GM12878 (cell line): ENCODE measurements at regions not wholly inside any gene's neighbourhood (a gene's known extent, or its start where the extent isn't known, plus 50 kb on each side); places are given as distances from the start of the nearest gene placed in this dataset.

Source experiments
- ATAC-seq: fragments of 200-7000 bp; cut with Tn5 transposase; 3 replicates; pipeline ENCODE4 v1.9.1; 2020; ENCODE audit warnings: mild to moderate bottlenecking, moderate library complexity
- BruUV-seq: library from RNA; stranded (reverse); fragments of 400-500 nt; replicated peaks from 2 replicates; lab custom pipeline; 2021; lab: Mats Ljungman, UMichigan
- CTCF ChIA-PET: fragments of 300-600 bp; sonication (Branson Sonifier 250); formaldehyde crosslinking; extraction: SDS; loops from one replicate; lab custom pipeline; 2021; ENCODE audit warnings: inconsistent platforms; lab: Yijun Ruan, JAX
- POLR2A ChIA-PET: fragments of 350-600 bp; formaldehyde crosslinking; extraction: SDS; loops from one replicate; lab custom pipeline; 2021; ENCODE audit warnings: inconsistent platforms; lab: Charles Lee
- RAD21 ChIA-PET: fragments of 300-600 bp; sonication (Branson Sonifier 250); formaldehyde crosslinking; loops from one replicate; lab custom pipeline; 2023; ENCODE audit warnings: antibody characterized with exemption; ENCODE audit not compliant: unreplicated experiment; lab: Charles Lee
- SMC1A ChIA-PET: fragments of 300-600 bp; sonication (Branson Sonifier 250); formaldehyde crosslinking; loops from one replicate; lab custom pipeline; 2023; ENCODE audit not compliant: unreplicated experiment, uncharacterized antibody; lab: Charles Lee
- DNase-seq: peaks from one replicate; pipeline ENCODE4 v3.0.0-alpha.2; 2011; ENCODE audit warnings: low read depth, low spot score
- FAIRE-seq: peaks from 3 replicates; lab custom pipeline; 2011; peaks lifted over from hg19 to GRCh38; lab: Jason Lieb, UNC
- H2AFZ ChIP-seq: 2 replicates; pipeline ENCODE4 v1.6.0; 2011; ENCODE audit warnings: low read depth, low read length, control low read depth; ENCODE audit not compliant: control insufficient read depth
- H3K27ac ChIP-seq: 2 replicates; pipeline ENCODE4 v1.5.1; 2011; ENCODE audit warnings: control low read depth; ENCODE audit not compliant: control insufficient read depth, insufficient read depth
- H3K27me3 ChIP-seq, 2 experiments: replicated peaks in 1 of 2; 2 replicates each; pipeline versions ENCODE4 v1.6.0 to v1.6.1; 2011; ENCODE audit warnings: low read length in 1 of 2; ENCODE audit not compliant: control insufficient read depth in 2 of 2, insufficient read depth in 2 of 2
- H3K36me3 ChIP-seq, 2 experiments: 2 replicates each; pipeline ENCODE4 v1.5.1; 2011; ENCODE audit warnings: low read length in 1 of 2; ENCODE audit not compliant: control insufficient read depth in 2 of 2, insufficient read depth in 2 of 2
- H3K4me1 ChIP-seq: 2 replicates; pipeline ENCODE4 v1.6.1; 2011; ENCODE audit warnings: mild to moderate bottlenecking, low read length, moderate library complexity, mixed read lengths; ENCODE audit not compliant: control insufficient read depth, insufficient read depth
- H3K4me2 ChIP-seq: 2 replicates; pipeline ENCODE4 v1.6.0; 2011; ENCODE audit warnings: control low read depth; ENCODE audit not compliant: control insufficient read depth, insufficient read depth
- H3K4me3 ChIP-seq: fragments of 200-600 bp; sonication (generic); 2 replicates; pipeline ENCODE4 v1.5.1; 2016
- H3K79me2 ChIP-seq: 2 replicates; pipeline ENCODE4 v1.6.0; 2011; ENCODE audit warnings: low read length; ENCODE audit not compliant: control insufficient read depth, insufficient read depth
- H3K9ac ChIP-seq: 2 replicates; pipeline ENCODE4 v1.8.0; 2011; ENCODE audit warnings: low read length, control low read depth, mixed read lengths; ENCODE audit not compliant: control insufficient read depth, insufficient read depth
- H3K9me3 ChIP-seq: replicated peaks from 3 replicates; pipeline ENCODE4 v1.5.1; 2011; ENCODE audit warnings: mild to moderate bottlenecking, low read length; ENCODE audit not compliant: control insufficient read depth, insufficient read depth
- H4K20me1 ChIP-seq: 2 replicates; pipeline ENCODE4 v1.6.0; 2011; ENCODE audit not compliant: control insufficient read depth, insufficient read depth
- BCL11A ChIP-seq: IDR thresholded peaks from 2 replicates; pipeline ENCODE4 v1.6.1; 2011; ENCODE audit warnings: low read depth, low read length
- CBFB ChIP-seq: IDR thresholded peaks from 2 replicates; pipeline ENCODE4 v1.6.1; 2016; ENCODE audit warnings: antibody characterized with exemption, low read depth
- CHD4 ChIP-seq: fragments of 200-600 bp; sonication (generic); IDR thresholded peaks from 2 replicates; pipeline ENCODE4 v1.6.1; 2016; ENCODE audit warnings: mild to moderate bottlenecking
- DPF2 ChIP-seq: fragments of 450-650 bp; IDR thresholded peaks from 2 replicates; pipeline ENCODE4 v1.6.1; 2017; ENCODE audit warnings: mild to moderate bottlenecking
- ELK1 ChIP-seq: IDR thresholded peaks from 2 replicates; pipeline ENCODE4 v1.6.1; 2012; ENCODE audit warnings: low read depth, low read length, improper control_type of control experiment
- FOS ChIP-seq: IDR thresholded peaks from 3 replicates; pipeline ENCODE4 v1.6.1; 2011; ENCODE audit warnings: borderline replicate concordance; ENCODE audit not compliant: insufficient read length; ENCODE audit errors: extremely low read depth
- JUNB ChIP-seq: IDR thresholded peaks from 2 replicates; pipeline ENCODE4 v1.6.1; 2016; ENCODE audit warnings: antibody characterized with exemption, mild to moderate bottlenecking
- NFXL1 ChIP-seq: fragments of 450-650 bp; IDR thresholded peaks from 2 replicates; pipeline ENCODE4 v1.6.1; 2017; ENCODE audit warnings: antibody characterized with exemption, mild to moderate bottlenecking, borderline replicate concordance
- NR2C1 ChIP-seq: fragments of 450-650 bp; IDR thresholded peaks from 2 replicates; pipeline ENCODE4 v1.6.1; 2017; ENCODE audit warnings: antibody characterized with exemption, mild to moderate bottlenecking, moderate library complexity
- RELA ChIP-seq: fragments of 450-650 bp; IDR thresholded peaks from 2 replicates; pipeline ENCODE4 v1.8.0; 2014; ENCODE audit warnings: borderline replicate concordance; ENCODE audit not compliant: partially characterized antibody
- SP1 ChIP-seq: IDR thresholded peaks from one replicate; pipeline ENCODE4 v1.6.1; 2011; ENCODE audit warnings: low read depth, low read length
- SREBF2 ChIP-seq: IDR thresholded peaks from 2 replicates; pipeline ENCODE4 v1.6.1; 2012; ENCODE audit warnings: mild to moderate bottlenecking, low read length
- WGBS: methylation state at CpG from one replicate; pipeline ENCODE4 v1.1.6; 2016; ENCODE audit warnings: low lambda C conversion rate; ENCODE audit not compliant: insufficient replicate concordance, insufficient coverage; ENCODE audit errors: missing lambda C conversion rate; 5-methylcytosine and 5-hydroxymethylcytosine counted together
- in situ Hi-C: fragments of 300-500 bp; cut with MboI; formaldehyde crosslinking; loops from 9 replicates; pipeline ENCODE4 v1.14.3; 2018; ENCODE audit warnings: mixed read lengths
- intact Hi-C: fragments of 100-400 bp; cut with micrococcal nuclease; formaldehyde crosslinking; loops from one replicate; pipeline ENCODE4 v1.14.2; 2022; ENCODE audit not compliant: unreplicated experiment
- TF ChIP-seq, protein P1 (sequence below), 3 experiments: IDR thresholded peaks in 2 of 3; conservative IDR thresholded peaks in 1 of 3; 2 replicates each; pipeline ENCODE4 v1.5.1; 2011; ENCODE audit warnings: low read depth in 3 of 3, low read length in 3 of 3, mild to moderate bottlenecking in 3 of 3, control low read depth in 2 of 3, moderate library complexity in 2 of 3, inconsistent platforms in 1 of 3, mixed read lengths in 1 of 3; ENCODE audit not compliant: control insufficient read depth in 2 of 3, insufficient read depth in 1 of 3; ENCODE audit errors: extremely low read depth in 1 of 3
- TF ChIP-seq, protein P2 (sequence below): fragments of 450-650 bp; conservative IDR thresholded peaks from 2 replicates; pipeline ENCODE4 v1.6.1; 2017; ENCODE audit warnings: mild to moderate bottlenecking, moderate library complexity

DNA sequence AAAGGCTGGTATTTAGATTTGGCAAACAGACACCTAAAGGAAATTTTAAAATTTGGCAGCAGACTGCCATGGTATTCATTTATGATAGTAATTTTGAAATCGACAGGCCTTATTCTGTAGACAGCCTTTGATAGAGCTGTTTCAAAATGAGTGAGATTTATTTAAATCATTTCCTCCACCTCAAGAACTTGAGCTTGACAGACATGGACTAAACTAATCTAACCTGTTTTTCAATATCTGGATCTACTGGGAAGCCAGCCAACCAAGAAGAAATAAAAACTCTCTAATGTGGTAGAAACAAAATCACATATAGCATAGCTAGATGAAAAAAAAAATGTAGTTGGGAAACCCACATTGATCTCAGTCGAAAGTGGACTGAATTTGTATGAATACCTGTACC, 56.9 kb upstream of the RASA1 start (continued):
- TF ChIP-seq RELA (no peak), NFXL1 (no peak), JUNB (peak; percentile 72), SREBF2 (no peak), BCL11A (no peak), FOS (no peak), DPF2 (no peak), ELK1 (no peak)
- TF ChIP-seq, protein P1, sequence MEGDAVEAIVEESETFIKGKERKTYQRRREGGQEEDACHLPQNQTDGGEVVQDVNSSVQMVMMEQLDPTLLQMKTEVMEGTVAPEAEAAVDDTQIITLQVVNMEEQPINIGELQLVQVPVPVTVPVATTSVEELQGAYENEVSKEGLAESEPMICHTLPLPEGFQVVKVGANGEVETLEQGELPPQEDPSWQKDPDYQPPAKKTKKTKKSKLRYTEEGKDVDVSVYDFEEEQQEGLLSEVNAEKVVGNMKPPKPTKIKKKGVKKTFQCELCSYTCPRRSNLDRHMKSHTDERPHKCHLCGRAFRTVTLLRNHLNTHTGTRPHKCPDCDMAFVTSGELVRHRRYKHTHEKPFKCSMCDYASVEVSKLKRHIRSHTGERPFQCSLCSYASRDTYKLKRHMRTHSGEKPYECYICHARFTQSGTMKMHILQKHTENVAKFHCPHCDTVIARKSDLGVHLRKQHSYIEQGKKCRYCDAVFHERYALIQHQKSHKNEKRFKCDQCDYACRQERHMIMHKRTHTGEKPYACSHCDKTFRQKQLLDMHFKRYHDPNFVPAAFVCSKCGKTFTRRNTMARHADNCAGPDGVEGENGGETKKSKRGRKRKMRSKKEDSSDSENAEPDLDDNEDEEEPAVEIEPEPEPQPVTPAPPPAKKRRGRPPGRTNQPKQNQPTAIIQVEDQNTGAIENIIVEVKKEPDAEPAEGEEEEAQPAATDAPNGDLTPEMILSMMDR (IDR thresholded peaks at IDR 0.05 in 2 of 3, conservative IDR thresholded peaks at IDR 0.05 in 1 of 3; ENCODE audit: control insufficient read depth in 2 of 3, extremely low read depth in 1 of 3, insufficient read depth in 1 of 3, low read depth in 3 of 3, low read length in 3 of 3): no peak

DNA sequence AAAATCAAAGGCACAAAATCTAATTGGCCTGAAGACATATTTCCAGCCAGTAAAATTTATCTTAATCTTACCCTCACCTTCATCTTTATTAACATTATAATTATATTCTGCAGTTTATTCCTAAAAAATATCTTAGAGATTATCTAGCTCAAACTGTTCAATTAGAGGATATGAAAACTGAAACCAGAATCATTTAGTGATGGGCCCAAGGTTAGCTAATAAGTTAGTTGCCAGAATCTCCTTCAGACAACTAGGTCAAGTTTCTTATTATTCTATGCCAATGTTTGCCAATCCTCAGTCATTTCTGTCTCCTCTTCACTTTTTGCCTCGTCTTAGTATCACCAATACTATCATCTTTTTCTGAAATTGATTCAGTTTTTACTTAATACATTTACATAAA, 56.0 kb upstream of the RASA1 start:
- peak; percentile 61 for ATAC-seq
- in situ Hi-C loops: no loop called here
- CTCF ChIA-PET: interaction anchor here (0.6 kb wide), 1 partner anchor 19 kb away, joined by 3 read pairs; no protein-coding TSS in a partner anchor

More for the DNA sequence above, 56.0 kb upstream of the RASA1 start:
- Histone ChIP-seq H3K27ac (no peak overlapping the region), H3K79me2 (no peaks in the 10 kb centered on the region), H3K4me2 (no peak overlapping the region), H3K9ac (no peak overlapping the region), H3K4me1 (peaks cover 5% of the 10 kb centered on the region; the same call in 1 of the 2 replicates), H3K9me3 (no peaks in the 10 kb centered on the region; the same call in 2 of the 3 replicates), H3K4me3 (no peak overlapping the region), H3K27me3 (no peaks in the 10 kb centered on the region), H2AFZ (no peak overlapping the region), H4K20me1 (no peaks in the 10 kb centered on the region), H3K36me3 (no peaks in the 10 kb centered on the region)
- intact Hi-C loops: no loop called here
- SMC1A ChIA-PET: interaction anchor here (0.8 to 3.7 kb wide), 6 partner anchors 17 to 141 kb away, joined by 3 to 14 read pairs (median 6); no protein-coding TSS in a partner anchor
- WGBS: 70% methylated on average over 1 of the region's 1 CpG
- TF ChIP-seq, protein P2, sequence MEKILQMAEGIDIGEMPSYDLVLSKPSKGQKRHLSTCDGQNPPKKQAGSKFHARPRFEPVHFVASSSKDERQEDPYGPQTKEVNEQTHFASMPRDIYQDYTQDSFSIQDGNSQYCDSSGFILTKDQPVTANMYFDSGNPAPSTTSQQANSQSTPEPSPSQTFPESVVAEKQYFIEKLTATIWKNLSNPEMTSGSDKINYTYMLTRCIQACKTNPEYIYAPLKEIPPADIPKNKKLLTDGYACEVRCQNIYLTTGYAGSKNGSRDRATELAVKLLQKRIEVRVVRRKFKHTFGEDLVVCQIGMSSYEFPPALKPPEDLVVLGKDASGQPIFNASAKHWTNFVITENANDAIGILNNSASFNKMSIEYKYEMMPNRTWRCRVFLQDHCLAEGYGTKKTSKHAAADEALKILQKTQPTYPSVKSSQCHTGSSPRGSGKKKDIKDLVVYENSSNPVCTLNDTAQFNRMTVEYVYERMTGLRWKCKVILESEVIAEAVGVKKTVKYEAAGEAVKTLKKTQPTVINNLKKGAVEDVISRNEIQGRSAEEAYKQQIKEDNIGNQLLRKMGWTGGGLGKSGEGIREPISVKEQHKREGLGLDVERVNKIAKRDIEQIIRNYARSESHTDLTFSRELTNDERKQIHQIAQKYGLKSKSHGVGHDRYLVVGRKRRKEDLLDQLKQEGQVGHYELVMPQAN: no peak
- TF ChIP-seq CBFB: no peak
- no peak for TF ChIP-seq NR2C1
- TF ChIP-seq CHD4: no peak
- TF ChIP-seq SP1: no peak
- BruUV-seq: no TSS peak
- POLR2A ChIA-PET: no interaction called here
- no peak for FAIRE-seq
- DNase-seq: no peak
- RAD21 ChIA-PET: no interaction called here
